ENCODE measurements at regions not wholly inside any gene's neighbourhood (a gene's known extent, or its start where the extent isn't known, plus 50 kb on each side); places are given as distances from the start of the nearest gene placed in this dataset.
"Not testable (repeated sequence)": the region's sequence is repeated elsewhere in the genome, so short reads cannot be mapped to it uniquely, and the experiment has no call there.

- DNase-seq: no peak
- intact Hi-C loops (cut with DNase I): loop anchor here (10.0 kb wide), 1 partner anchor 187 kb away; no protein-coding TSS in a partner anchor
Measured at GRCh38 chr1:229851511-229851910, 215.5 kb upstream of the GALNT2 start.

- intact Hi-C loops (cut with DNase I): loop anchor here (10.0 kb wide), 1 partner anchor 189 kb away; no protein-coding TSS in a partner anchor
- no peak for DNase-seq
Measured at GRCh38 chr1:229853751-229854150, 213.3 kb upstream of the GALNT2 start.

DNA sequence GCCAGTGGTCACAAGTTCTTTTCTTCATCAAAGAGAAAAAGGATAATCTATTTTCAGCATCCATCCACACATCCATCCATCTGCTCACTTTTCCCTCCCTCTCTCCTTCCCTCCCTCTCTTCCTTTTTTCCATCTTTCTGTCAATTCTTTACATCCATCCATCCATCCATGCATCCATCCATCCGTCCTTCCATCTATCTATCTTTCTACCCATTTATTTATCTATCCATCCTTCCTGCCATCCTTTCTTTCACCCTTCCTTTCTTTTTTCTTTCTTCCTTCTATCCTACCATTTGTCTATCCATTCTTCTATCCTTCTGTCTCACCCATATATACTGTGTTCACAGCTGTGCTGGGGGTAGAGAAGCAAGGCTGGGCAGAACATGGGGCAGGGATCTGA lies 212.4 kb upstream of the GALNT2 start:
- intact Hi-C loops (cut with DNase I): loop anchor here (10.0 kb wide), 1 partner anchor 190 kb away; no protein-coding TSS in a partner anchor
- no peak for DNase-seq

DNA sequence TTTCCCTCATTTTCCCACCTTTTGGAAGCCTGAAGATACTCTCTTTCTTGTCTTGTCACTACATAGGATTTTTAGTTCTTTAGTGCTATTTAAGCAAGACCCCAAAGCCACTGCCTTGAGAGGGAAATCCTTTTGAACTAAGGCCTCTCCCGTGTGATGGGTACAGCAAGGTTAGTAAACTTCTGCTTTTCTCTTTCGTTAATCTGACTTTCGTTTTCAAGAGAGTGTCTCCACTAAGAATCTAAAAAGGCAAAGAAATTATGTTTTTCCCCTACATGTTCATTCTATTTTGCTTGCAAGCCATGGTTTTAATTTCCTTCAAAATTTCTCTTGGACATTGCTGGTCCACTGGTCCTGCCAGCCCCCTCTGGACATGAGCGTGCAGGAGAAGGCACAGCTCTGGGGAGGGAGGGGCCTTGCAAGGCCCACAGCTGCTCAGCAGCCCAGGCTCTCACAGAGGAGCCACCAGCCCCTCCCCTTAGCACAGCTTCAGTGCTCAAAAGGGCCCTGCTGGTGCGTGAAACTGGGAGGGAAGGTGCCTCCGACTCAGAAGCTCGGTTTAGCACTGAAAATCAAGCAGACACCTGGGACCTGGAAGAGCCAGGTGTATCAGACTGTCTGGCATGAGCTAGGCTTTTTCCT lies 210.9 kb upstream of the GALNT2 start:
- peak in 7 of 10 donors; percentile 31 to 91 (median 56) for DNase-seq
- intact Hi-C loops (cut with DNase I): loop anchor here (10.0 kb wide), 1 partner anchor 191 kb away; no protein-coding TSS in a partner anchor

DNA sequence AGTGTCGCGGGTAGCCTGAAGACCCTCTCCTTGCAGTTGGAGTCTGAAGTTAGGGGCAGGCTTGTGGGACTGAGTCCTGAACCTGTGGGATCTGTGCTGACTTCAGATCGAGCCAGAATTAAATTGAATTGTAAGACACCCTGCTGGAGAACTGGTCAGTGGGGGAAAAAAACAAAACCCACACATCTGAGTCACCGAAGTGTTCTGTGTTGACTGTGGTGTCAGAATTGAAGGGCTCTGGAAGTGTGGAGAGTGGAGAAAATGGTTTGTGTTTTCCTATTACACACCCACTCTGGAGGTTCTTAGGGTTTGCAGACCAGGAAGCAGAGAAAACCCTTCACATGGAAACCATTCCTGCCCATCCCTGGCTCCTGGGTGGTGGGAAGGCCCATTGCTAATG lies 209.5 kb upstream of the GALNT2 start:
- DNase-seq: no peak
- intact Hi-C loops (cut with DNase I): loop anchor here (10.0 kb wide), 1 partner anchor 193 kb away; no protein-coding TSS in a partner anchor

GRCh38 chr1:229859026-229859425 lies 208.0 kb upstream of the GALNT2 start:
- peak in 4 of 10 donors; percentile 32 to 86 (median 56) for DNase-seq
- intact Hi-C loops (cut with DNase I): loop anchor here (10.0 kb wide), 1 partner anchor 194 kb away; no protein-coding TSS in a partner anchor

DNA sequence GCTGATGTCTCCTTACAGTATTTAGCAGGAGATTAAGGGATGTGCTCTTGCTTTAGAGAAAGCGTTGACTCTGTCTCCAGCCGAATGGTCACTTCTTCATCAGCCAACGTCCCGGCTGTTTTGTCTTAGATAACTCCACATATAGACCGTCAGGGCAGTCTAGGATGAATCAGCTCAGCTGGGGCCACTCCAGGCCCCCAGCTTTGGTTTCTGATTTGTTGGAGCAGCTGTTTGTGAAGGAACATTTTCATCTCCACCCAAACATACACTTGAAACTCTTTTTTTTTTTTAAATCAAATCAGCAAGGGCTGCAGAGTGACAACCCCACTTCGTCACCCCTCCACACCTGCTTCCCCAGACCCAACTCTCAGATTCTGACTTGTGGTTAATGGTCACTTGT lies 206.1 kb upstream of the GALNT2 start:
- intact Hi-C loops (cut with DNase I): no loop called here
- no peak for DNase-seq

DNA sequence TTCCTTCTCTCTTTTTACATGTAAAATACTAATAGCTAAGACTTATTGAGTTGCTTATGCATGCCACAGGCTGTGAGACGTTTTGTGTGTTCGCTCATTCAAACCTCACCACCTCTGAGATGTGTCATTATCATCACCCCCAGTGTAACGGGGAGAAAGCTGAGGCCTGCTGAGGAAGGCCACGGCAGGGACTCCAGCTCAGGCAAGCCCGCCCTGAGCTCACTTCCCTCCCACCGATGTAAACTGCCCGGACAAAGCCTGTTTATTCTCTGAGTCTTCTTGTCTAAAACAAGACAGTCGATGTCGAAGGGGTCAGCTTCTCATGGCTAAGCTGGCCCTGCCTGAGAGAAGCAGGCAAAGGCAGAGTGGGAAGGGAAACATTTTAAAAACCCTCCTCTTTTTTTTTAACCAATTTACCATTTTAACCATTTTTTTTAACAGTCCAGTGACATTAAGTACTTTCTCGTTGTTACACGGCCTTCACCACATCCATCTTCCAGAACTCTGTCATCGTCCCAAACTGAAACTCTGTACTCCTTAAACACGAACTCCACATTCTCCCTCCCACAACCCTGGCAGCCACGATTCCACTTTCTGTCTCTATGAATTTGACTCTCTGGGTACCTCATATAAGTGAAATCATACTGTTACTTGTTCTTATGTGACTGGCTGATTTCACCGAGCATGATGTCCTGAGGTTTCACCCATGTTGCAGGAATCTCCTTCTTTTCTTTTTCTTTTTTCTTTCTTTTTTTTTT lies 204.8 kb upstream of the GALNT2 start:
- intact Hi-C loops (cut with DNase I): no loop called here
- peak in 4 of 10 donors; percentile 41 to 90 (median 60) for DNase-seq

GRCh38 chr1:229863651-229864545 lies 203.1 kb upstream of the GALNT2 start:
- intact Hi-C loops (cut with DNase I): no loop called here
- peak in 1 of 10 donors; percentile 80 for DNase-seq

DNA sequence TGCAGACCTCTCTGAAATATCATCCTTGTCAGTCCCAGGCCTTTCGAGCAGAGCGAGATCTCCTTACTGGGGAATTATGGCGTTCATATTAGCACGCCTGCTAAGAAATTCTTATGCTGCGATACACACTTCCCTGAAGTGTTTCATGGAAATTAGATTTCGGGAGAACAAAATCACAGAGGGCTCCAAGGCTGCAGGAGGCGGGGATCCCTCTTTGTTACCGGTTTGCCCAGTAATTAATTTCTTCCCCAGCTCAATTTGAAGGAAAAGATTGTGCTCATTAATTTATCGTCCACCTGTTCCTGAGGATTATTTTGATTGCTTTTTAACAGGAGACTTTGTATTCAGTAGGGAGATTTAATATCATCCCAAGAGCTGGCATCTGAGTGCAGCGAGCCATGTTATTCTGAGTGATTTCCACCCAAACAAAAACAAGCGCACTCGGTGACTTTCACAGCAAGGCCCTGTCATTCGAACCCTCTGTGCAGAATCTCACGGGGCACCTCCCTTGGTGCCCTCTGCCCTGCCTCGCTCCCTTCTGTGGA lies 202.3 kb upstream of the GALNT2 start:
- intact Hi-C loops (cut with DNase I): no loop called here
- DNase-seq: no peak

DNA sequence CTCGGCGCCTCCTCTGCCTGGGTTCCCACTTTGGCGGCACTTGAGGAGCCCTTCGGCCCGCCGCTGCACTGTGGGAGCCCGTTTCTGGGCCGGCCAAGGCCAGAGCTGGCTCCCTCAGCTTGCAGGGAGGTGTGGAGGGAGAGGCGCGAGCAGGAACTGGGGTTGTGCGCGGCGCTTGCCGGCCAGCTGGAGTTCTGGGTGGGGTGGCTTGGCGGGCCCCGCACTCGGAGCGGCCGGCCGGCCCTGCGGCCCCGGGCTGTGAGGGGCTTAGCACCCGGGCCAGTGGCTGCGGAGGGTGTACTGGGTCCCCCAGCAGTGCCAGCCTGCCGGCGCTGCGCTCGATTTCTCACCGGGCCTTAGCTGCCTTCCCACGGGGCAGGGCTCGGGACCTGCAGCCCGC lies 201.7 kb upstream of the GALNT2 start:
- intact Hi-C loops (cut with DNase I): not testable (repeated sequence)
- DNase-seq: peak in 2 of 10 donors; percentile 58 to 75

GRCh38 chr1:229867726-229868125 lies 199.3 kb upstream of the GALNT2 start:
- intact Hi-C loops (cut with DNase I): no loop called here
- no peak for DNase-seq

GRCh38 chr1:229869240-229869639 lies 197.8 kb upstream of the GALNT2 start:
- intact Hi-C loops (cut with DNase I): no loop called here
- DNase-seq: no peak

DNA sequence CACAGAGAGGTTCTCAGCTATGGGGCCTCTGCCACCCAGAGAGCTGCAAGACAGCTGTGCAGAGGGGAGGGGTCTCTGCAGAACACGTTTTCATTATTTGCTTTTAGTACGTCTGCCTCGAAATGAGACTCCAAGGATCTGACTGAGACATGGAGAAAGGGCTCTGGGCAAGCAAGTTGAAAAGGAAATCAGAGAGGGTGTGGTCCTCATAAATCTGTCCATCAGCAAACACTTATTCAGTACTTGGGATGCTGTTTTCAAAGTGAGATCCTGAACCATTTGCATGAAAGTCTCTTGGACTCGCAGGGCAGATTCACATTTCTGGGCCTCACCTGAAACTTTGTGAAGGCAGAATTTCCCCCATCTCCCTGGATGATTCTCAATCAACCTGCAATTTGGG lies 197.4 kb upstream of the GALNT2 start:
- DNase-seq: no peak
- intact Hi-C loops (cut with DNase I): no loop called here

DNA sequence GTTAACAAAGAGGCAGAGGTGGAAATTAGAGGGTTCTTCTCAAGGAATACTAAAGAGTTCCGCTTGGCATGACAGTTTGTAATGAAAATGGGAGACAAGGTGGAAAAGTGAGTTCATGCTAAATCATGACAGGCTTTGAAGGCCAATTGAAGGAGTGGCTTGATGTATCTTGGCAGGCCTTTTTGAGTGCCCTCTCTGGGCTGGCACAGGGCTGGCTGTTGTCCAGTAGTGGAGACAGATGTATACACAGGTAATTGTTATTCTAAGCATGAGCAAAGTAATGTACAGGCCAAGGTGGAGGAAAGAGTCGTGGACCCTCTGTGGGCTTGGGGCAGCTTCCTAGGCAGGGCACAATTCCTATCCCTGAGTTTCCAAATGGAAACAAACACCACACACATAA lies 196.7 kb upstream of the GALNT2 start:
- DNase-seq: peak in 1 of 10 donors; percentile 30
- intact Hi-C loops (cut with DNase I): no loop called here

- peak in 1 of 10 donors; percentile 62 for DNase-seq
- intact Hi-C loops (cut with DNase I): no loop called here
Measured at GRCh38 chr1:229871078-229871676, 195.9 kb upstream of the GALNT2 start.

GRCh38 chr1:229874136-229874535 lies 192.9 kb upstream of the GALNT2 start:
- DNase-seq: no peak
- intact Hi-C loops (cut with DNase I): no loop called here

DNA sequence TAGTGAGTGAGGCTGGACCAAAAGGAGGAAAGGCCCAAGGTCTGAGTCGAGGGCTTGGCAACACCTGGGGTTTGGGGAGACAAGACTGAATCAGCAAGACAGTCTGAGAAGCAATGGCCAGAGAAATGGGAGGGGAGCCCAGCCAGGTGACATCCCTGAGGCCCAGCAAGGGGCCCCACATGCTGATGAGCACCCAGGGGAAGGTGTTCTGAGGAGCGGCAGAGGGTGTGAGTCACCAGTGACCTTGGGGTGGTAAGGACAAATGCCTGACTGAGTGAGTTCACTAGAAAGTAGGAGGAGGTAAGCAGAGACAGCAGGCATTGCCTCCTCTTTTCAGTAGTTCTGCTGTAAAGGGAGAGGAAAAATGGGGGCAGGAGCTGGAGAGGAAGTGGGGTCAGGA lies 192.4 kb upstream of the GALNT2 start:
- DNase-seq: peak in 1 of 10 donors; percentile 57
- intact Hi-C loops (cut with DNase I): no loop called here

DNA sequence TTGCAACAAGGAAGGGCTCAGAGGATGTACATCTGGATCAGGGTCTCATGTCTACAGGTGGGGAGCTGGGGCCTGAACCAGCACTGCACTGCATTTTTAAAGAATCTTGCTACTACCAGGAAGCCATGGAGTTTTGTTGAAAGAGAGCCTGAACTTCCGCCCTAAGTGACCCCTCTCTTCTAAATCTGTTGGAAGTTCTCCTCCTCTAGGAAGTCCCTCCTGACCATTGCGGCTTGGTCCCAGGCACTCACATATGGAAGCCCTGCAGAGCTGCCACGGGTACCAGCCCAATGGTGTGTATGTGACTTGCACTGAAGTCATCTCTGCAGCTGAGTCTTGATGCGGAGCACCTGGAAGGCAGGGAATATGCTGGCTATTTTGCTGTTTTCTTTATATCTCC lies 192.0 kb upstream of the GALNT2 start:
- intact Hi-C loops (cut with DNase I): no loop called here
- DNase-seq: peak in 1 of 10 donors; percentile 45

GRCh38 chr1:229879746-229880145 lies 187.3 kb upstream of the GALNT2 start:
- intact Hi-C loops (cut with DNase I): no loop called here
- DNase-seq: peak in 1 of 10 donors; percentile 43

Data from posterior cingulate gyrus (tissue), 11 donors.